WI38 (cell line): ENCODE measurements at regions not wholly inside any gene's neighbourhood (a gene's known extent, or its start where the extent isn't known, plus 50 kb on each side); places are given as distances from the start of the nearest gene placed in this dataset.

Experiments
- H3K4me3 ChIP-seq: 2 replicates; pipeline ENCODE4 v1.5.1; 2011; ENCODE audit warnings: low read depth, mild to moderate bottlenecking, control low read depth, low read length
- TF ChIP-seq, protein P1 (sequence below): IDR thresholded peaks from 2 replicates; pipeline ENCODE4 v1.5.1; 2012; ENCODE audit warnings: low read depth, mild to moderate bottlenecking, control low read depth, low read length

DNA sequence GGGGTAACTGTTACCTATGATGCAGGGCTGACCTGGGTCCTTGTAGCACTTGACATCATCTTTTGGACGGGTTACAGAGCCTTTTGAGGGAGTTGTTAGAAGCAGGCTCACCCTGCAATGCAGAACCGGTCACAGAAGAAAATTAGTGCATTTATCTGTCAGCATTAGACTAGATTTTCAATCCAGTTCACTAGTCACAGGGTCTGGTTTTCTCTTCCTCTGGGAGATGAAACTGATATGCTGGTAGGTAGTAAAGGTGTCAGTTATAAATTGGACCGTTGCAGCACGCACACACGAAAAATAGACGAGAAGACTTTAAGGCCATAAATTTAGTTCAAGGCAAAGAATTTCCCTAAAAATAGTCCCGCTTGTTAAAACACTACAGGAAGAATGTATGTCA lies 532.3 kb upstream of the ATP11B start:
- TF ChIP-seq, protein P1, sequence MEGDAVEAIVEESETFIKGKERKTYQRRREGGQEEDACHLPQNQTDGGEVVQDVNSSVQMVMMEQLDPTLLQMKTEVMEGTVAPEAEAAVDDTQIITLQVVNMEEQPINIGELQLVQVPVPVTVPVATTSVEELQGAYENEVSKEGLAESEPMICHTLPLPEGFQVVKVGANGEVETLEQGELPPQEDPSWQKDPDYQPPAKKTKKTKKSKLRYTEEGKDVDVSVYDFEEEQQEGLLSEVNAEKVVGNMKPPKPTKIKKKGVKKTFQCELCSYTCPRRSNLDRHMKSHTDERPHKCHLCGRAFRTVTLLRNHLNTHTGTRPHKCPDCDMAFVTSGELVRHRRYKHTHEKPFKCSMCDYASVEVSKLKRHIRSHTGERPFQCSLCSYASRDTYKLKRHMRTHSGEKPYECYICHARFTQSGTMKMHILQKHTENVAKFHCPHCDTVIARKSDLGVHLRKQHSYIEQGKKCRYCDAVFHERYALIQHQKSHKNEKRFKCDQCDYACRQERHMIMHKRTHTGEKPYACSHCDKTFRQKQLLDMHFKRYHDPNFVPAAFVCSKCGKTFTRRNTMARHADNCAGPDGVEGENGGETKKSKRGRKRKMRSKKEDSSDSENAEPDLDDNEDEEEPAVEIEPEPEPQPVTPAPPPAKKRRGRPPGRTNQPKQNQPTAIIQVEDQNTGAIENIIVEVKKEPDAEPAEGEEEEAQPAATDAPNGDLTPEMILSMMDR, result no peak
- no peak overlapping the region for H3K4me3 ChIP-seq

DNA sequence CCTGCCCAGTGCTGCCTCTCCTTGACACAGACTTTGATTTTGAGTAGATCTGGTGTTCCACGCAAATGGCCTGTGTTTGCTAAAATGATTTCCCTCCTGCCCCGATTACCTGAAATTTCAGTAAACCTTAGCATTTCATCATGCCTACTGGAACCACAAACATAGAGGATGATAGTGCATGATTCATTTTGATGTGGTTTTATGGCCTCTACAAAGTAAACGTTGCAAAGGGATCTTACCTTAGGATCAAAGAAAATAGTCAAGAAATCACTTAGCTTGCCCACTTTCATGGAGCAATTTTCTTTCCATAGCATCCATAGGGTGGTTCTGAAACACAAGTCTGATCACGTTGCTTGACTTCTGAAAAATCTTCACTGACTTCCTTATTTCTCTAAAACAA lies 524.6 kb upstream of the ATP11B start:
- TF ChIP-seq, protein P1, result no peak
- H3K4me3 ChIP-seq, result no peak overlapping the region

DNA sequence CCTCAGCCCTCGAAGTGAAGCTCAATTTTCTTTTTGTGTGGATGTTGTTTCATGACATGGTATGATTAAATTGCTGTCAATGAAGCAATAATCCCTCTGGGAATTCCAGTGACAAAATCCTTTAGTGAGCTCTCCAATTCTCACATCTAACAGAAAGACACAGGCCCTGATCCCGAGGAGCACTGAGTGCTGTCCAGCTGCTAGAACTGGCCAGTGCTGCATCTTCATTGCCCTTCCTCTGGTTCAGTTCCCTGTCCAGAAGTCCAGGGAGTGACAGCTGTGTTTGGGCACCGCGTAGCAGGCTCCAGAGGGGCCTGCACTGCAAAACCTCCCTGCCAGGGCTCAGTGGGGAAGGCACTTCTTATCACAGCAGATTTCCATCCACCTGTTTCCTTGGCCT lies 516.8 kb upstream of the ATP11B start:
- TF ChIP-seq, protein P1, result no peak

DNA sequence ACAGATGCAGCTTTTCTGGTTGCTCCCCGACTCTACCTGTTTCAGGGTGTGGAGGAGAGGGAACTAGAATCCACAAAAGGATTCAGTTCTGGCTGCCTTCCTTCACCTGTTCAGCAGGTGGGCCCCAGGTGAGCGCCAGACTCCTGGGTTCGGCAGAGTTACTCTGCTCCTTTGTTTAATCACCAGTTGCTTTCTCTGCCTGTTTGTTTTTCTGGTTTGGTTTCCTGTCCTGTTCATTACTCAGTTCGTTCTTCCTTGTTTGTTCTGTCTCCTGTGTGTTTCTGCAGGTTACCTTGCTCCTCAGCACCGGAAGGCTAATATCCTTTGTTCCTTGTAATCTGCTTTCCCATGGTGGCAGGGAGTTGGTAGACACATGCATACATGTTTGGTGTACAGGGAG lies 508.5 kb upstream of the ATP11B start:
- H3K4me3 ChIP-seq, result no peak overlapping the region
- TF ChIP-seq, protein P1, result no peak

More for the DNA sequence above, 516.8 kb upstream of the ATP11B start:
- H3K4me3 ChIP-seq, result no peak overlapping the region

DNA sequence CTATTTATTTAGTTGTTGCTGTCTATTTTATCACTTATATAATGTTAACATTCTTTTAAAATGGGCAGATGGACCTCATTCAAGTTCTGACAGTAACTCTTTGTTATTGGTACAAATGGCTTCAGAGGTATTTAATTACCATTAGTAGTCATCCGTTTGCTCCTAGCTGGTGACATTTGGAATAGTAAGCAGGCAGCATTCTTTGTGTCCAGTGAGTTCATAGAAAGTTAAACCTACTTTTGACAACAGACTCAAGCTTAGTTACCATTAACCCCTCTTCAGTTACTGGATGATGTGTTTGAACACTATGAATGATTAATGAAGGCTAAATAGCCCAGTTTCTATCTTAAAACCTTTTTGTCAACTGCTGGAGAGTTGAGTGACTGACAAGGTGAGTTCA lies 500.7 kb upstream of the ATP11B start:
- H3K4me3 ChIP-seq, result no peak overlapping the region
- TF ChIP-seq, protein P1, result no peak

DNA sequence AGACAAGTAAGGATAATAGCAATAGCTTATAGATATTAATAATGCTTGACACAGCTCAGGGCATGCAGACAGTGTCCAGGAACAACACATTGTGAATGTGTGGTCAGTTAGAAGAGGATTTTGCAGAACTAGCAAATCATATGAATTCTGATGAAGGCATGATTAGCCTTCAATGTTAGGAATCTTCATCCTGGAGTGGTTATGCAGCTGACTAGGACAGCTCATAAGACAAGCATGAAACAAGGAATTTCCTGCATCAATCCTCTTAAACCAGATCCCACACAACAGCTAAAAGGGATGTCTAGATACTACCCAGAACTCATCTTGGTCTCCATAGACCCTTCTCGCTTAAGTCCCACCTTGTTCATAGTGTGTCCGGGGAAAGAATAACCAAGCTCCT lies 499.0 kb upstream of the ATP11B start:
- TF ChIP-seq, protein P1, result no peak
- no peak overlapping the region for H3K4me3 ChIP-seq

DNA sequence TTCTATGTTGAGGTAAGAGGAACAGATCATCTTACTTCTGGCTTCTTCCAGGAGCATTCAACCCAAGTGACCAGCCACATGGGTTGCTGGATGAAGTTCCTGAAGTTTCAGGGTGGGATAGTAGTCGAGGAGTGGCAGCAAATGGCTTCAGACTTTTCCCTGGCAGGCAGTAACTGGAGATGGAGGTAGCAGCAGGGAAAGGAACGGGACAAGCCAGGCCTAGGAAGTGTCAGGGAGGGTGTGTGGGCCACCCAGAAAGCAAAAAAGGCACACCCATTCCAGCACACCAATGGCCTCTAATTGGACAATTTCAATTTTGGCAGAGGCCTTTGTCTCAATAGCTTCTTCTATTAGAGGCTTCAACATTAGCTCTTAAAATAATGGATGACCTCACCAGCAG lies 498.6 kb upstream of the ATP11B start:
- TF ChIP-seq, protein P1, result no peak

More for the DNA sequence above, 498.6 kb upstream of the ATP11B start:
- H3K4me3 ChIP-seq, result no peak overlapping the region
